ENCODE measurements at regions not wholly inside any gene's neighbourhood (a gene's known extent, or its start where the extent isn't known, plus 50 kb on each side); places are given as distances from the start of the nearest gene placed in this dataset.
"Not testable (repeated sequence)": the region's sequence is repeated elsewhere in the genome, so short reads cannot be mapped to it uniquely, and the experiment has no call there.

DNA sequence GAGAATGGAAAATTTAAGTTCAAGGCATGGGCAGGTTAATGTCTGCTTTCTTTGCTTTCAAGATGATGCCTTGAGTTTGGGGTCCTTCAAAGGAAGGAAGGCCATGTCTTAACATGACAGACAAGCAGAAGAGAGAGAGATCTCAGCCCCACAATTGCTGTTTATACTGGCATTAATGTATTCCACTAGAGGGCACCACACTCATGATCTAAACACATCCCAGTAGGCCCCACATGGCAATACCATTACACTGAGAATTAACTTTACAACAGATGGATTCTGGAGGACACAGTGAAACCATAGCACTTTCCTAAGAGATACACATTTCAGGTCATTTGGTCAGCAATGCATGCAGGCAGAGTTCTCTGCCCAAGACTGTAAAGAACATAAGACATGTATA, 1460.3 kb downstream of the RPIA start:
- not testable (repeated sequence) for H3K36me3 ChIP-seq (ENCODE audit: insufficient read depth, insufficient read length, low read length); H3K4me1 ChIP-seq (ENCODE audit: insufficient read depth, insufficient read length)

GRCh38 chr2:90170978-90171377, 1479.5 kb downstream of the RPIA start:
- H3K36me3 ChIP-seq (ENCODE audit: insufficient read depth, insufficient read length, low read length); DNase-seq (ENCODE audit: low read depth, low spot score); H3K9me3 ChIP-seq (ENCODE audit: insufficient read depth, low read length); H3K4me3 ChIP-seq (ENCODE audit: insufficient read length, low read depth); H3K4me1 ChIP-seq (ENCODE audit: insufficient read depth, insufficient read length); H3K27me3 ChIP-seq (ENCODE audit: insufficient read depth, insufficient read length); H3K9ac ChIP-seq (ENCODE audit: insufficient read length, low read depth): not testable (repeated sequence)

More for the DNA sequence above, 1460.3 kb downstream of the RPIA start:
- DNase-seq (ENCODE audit: low read depth, low spot score); H3K27me3 ChIP-seq (ENCODE audit: insufficient read depth, insufficient read length); H3K9ac ChIP-seq (ENCODE audit: insufficient read length, low read depth); H3K4me3 ChIP-seq (ENCODE audit: insufficient read length, low read depth); H3K9me3 ChIP-seq (ENCODE audit: insufficient read depth, low read length): not testable (repeated sequence)

GRCh38 chr2:90173081-90173480, 1481.6 kb downstream of the RPIA start:
- H3K27me3 ChIP-seq (ENCODE audit: insufficient read depth, insufficient read length); H3K9me3 ChIP-seq (ENCODE audit: insufficient read depth, low read length); H3K9ac ChIP-seq (ENCODE audit: insufficient read length, low read depth); H3K4me3 ChIP-seq (ENCODE audit: insufficient read length, low read depth); H3K4me1 ChIP-seq (ENCODE audit: insufficient read depth, insufficient read length); H3K36me3 ChIP-seq (ENCODE audit: insufficient read depth, insufficient read length, low read length); DNase-seq (ENCODE audit: low read depth, low spot score): not testable (repeated sequence)

- H3K9ac ChIP-seq (ENCODE audit: insufficient read length, low read depth); DNase-seq (ENCODE audit: low read depth, low spot score); H3K27me3 ChIP-seq (ENCODE audit: insufficient read depth, insufficient read length); H3K36me3 ChIP-seq (ENCODE audit: insufficient read depth, insufficient read length, low read length); H3K4me1 ChIP-seq (ENCODE audit: insufficient read depth, insufficient read length); H3K9me3 ChIP-seq (ENCODE audit: insufficient read depth, low read length); H3K4me3 ChIP-seq (ENCODE audit: insufficient read length, low read depth): not testable (repeated sequence)
Measured at GRCh38 chr2:90179591-90179990, 1488.1 kb downstream of the RPIA start.

- Histone ChIP-seq H3K36me3 (ENCODE audit: insufficient read depth, insufficient read length, low read length) (no peaks in the 10 kb centered on the region), H3K27me3 (ENCODE audit: insufficient read depth, insufficient read length) (no peaks in the 10 kb centered on the region), H3K9ac (ENCODE audit: insufficient read length, low read depth) (no peak overlapping the region), H3K4me1 (ENCODE audit: insufficient read depth, insufficient read length) (no peaks in the 10 kb centered on the region), H3K9me3 (ENCODE audit: insufficient read depth, low read length) (no peaks in the 10 kb centered on the region), H3K4me3 (ENCODE audit: insufficient read length, low read depth) (no peak overlapping the region)
- TF ChIP-seq YY1 (IDR thresholded peaks at IDR 0.05; ENCODE audit: insufficient read depth, insufficient read length) (no peak), ZNF274 (IDR thresholded peaks at IDR 0.05; ENCODE audit: low read depth, low read length) (no peak), SUZ12 (IDR thresholded peaks at IDR 0.05; ENCODE audit: extremely low read depth, insufficient read depth, insufficient read length) (no peak)
- DNase-seq (ENCODE audit: low read depth, low spot score), result no peak
Measured at GRCh38 chr2:90207454-90208058, 1516.1 kb downstream of the RPIA start.

DNA sequence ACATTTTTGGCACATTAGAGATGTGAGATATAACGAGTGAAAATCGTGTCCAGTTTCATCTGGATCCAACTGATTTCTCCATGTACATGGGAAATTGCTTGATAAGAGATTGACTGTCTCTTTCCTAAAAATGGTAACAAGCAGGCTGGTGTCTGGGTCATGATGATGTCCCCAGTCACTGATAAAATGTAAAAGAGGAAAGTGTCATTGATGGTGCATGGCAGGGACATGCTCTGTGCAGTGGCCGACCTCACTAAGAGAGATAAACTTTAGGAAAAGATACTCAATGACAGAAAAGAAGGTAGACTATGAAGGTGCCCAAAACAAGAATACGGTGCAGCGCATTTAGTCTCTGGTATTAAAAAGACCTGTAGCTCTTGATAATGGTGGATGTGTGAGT, 1517.5 kb downstream of the RPIA start:
- H3K9ac ChIP-seq (ENCODE audit: insufficient read length, low read depth), result no peak overlapping the region
- no peak for DNase-seq (ENCODE audit: low read depth, low spot score)
- H3K27me3 ChIP-seq (ENCODE audit: insufficient read depth, insufficient read length), result no peaks in the 10 kb centered on the region
- H3K9me3 ChIP-seq (ENCODE audit: insufficient read depth, low read length), result no peaks in the 10 kb centered on the region
- H3K36me3 ChIP-seq (ENCODE audit: insufficient read depth, insufficient read length, low read length), result no peaks in the 10 kb centered on the region
- no peak for TF ChIP-seq YY1 (IDR thresholded peaks at IDR 0.05; ENCODE audit: insufficient read depth, insufficient read length)
- no peak for TF ChIP-seq SUZ12 (IDR thresholded peaks at IDR 0.05; ENCODE audit: extremely low read depth, insufficient read depth, insufficient read length)
- TF ChIP-seq ZNF274 (IDR thresholded peaks at IDR 0.05; ENCODE audit: low read depth, low read length), result no peak
- no peaks in the 10 kb centered on the region for H3K4me1 ChIP-seq (ENCODE audit: insufficient read depth, insufficient read length)
- H3K4me3 ChIP-seq (ENCODE audit: insufficient read length, low read depth), result no peak overlapping the region

DNA sequence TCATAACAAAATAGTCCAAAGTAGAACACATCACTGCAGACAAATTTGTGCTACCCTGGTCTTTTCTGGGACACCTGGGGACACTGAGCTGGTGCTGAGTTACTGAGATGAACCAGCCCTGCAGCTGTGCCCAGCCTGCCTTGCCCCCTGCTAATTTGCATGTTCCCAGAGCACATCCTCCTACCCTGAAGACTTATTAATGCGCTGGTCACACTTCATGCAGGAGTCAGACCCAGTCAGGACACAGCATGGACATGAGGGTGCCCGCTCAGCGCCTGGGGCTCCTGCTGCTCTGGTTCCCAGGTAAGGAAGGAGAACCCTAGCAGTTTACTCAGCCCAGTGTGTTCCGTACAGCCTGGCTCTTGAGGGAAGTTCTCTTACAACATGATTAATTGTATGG, 1518.3 kb downstream of the RPIA start:
- no peaks in the 10 kb centered on the region for H3K27me3 ChIP-seq (ENCODE audit: insufficient read depth, insufficient read length)
- H3K9me3 ChIP-seq (ENCODE audit: insufficient read depth, low read length), result no peaks in the 10 kb centered on the region
- no peak for DNase-seq (ENCODE audit: low read depth, low spot score)
- H3K9ac ChIP-seq (ENCODE audit: insufficient read length, low read depth), result no peak overlapping the region
- no peaks in the 10 kb centered on the region for H3K4me1 ChIP-seq (ENCODE audit: insufficient read depth, insufficient read length)
- no peaks in the 10 kb centered on the region for H3K36me3 ChIP-seq (ENCODE audit: insufficient read depth, insufficient read length, low read length)
- TF ChIP-seq YY1 (IDR thresholded peaks at IDR 0.05; ENCODE audit: insufficient read depth, insufficient read length), result no peak
- no peak for TF ChIP-seq ZNF274 (IDR thresholded peaks at IDR 0.05; ENCODE audit: low read depth, low read length)
- TF ChIP-seq SUZ12 (IDR thresholded peaks at IDR 0.05; ENCODE audit: extremely low read depth, insufficient read depth, insufficient read length), result no peak
- no peak overlapping the region for H3K4me3 ChIP-seq (ENCODE audit: insufficient read length, low read depth)

GRCh38 chr2:90215880-90216279, 1524.4 kb downstream of the RPIA start:
- DNase-seq (ENCODE audit: low read depth, low spot score); H3K27me3 ChIP-seq (ENCODE audit: insufficient read depth, insufficient read length); H3K9ac ChIP-seq (ENCODE audit: insufficient read length, low read depth); H3K4me3 ChIP-seq (ENCODE audit: insufficient read length, low read depth); H3K9me3 ChIP-seq (ENCODE audit: insufficient read depth, low read length); H3K4me1 ChIP-seq (ENCODE audit: insufficient read depth, insufficient read length); H3K36me3 ChIP-seq (ENCODE audit: insufficient read depth, insufficient read length, low read length): not testable (repeated sequence)

DNA sequence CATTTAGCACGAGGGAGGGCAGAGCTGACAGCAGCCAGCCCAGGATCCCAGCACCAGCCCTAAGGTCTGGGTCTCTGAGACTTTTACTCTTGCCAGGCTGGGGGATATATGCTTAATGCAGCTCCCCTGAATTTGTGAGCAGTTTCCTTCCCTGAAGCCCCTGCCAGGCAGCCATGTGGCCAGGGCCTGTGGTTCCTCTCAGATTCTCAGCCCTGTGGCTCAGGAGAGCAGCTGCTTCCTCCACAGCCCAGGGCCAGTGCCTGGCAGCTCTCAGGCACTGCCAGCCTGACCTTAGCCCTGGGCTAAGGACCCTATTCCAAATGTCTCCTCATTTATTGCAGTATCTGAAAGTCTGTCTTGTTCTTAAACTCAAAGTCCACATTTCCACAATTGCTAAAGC, 1525.3 kb downstream of the RPIA start:
- not testable (repeated sequence) for DNase-seq (ENCODE audit: low read depth, low spot score); H3K9ac ChIP-seq (ENCODE audit: insufficient read length, low read depth); H3K36me3 ChIP-seq (ENCODE audit: insufficient read depth, insufficient read length, low read length); H3K9me3 ChIP-seq (ENCODE audit: insufficient read depth, low read length); H3K27me3 ChIP-seq (ENCODE audit: insufficient read depth, insufficient read length); H3K4me3 ChIP-seq (ENCODE audit: insufficient read length, low read depth); H3K4me1 ChIP-seq (ENCODE audit: insufficient read depth, insufficient read length)

DNA sequence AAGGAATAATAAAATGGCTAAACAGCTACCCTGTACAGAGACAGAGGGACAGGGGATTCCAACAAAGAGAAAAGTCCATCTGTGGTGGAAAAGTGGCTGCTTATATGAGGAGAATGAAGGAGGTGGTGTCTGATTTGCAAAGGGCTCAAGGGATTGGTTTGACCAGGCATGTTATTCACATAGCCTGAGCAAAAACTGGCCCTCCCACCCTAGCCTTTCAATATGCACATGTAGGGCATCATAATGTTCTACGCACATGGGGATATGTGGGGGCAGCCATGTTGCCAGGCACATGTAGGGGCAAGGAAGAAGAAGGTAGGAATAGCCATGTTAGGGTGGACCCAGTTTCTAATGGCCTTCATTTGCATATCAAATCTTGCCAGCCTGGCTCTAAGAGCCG, 1527.1 kb downstream of the RPIA start:
- H3K9me3 ChIP-seq (ENCODE audit: insufficient read depth, low read length); H3K36me3 ChIP-seq (ENCODE audit: insufficient read depth, insufficient read length, low read length); H3K4me1 ChIP-seq (ENCODE audit: insufficient read depth, insufficient read length); H3K9ac ChIP-seq (ENCODE audit: insufficient read length, low read depth); H3K27me3 ChIP-seq (ENCODE audit: insufficient read depth, insufficient read length); H3K4me3 ChIP-seq (ENCODE audit: insufficient read length, low read depth); DNase-seq (ENCODE audit: low read depth, low spot score): not testable (repeated sequence)

DNA sequence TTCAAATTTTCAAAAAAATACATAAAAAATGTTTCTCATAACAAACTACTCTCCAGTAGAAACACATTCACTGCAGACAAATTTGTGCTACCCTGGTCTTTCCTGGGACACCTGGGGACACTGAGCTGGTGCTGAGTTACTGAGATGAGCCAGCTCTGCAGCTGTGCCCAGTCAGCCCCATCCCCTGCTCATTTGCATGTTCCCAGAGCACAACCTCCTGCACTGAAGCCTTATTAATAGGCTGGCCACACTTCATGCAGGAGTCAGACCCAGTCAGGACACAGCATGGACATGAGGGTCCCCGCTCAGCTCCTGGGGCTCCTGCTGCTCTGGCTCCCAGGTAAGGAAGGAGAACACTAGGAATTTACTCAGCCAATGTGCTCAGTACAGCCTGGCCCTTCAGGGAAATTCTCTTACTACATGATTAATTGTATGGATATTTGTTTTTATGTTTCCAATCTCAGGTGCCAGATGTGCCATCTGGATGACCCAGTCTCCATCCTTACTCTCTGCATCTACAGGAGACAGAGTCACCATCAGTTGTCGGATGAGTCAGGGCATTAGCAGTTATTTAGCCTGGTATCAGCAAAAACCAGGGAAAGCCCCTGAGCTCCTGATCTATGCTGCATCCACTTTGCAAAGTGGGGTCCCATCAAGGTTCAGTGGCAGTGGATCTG, 1529.3 kb downstream of the RPIA start:
- H3K4me3 ChIP-seq (ENCODE audit: insufficient read length, low read depth); H3K9me3 ChIP-seq (ENCODE audit: insufficient read depth, low read length); H3K4me1 ChIP-seq (ENCODE audit: insufficient read depth, insufficient read length); H3K27me3 ChIP-seq (ENCODE audit: insufficient read depth, insufficient read length); H3K9ac ChIP-seq (ENCODE audit: insufficient read length, low read depth); H3K36me3 ChIP-seq (ENCODE audit: insufficient read depth, insufficient read length, low read length); DNase-seq (ENCODE audit: low read depth, low spot score): not testable (repeated sequence)

Data from NT2/D1 (cell line).